Panc1 (cell line): ENCODE measurements at regions not wholly inside any gene's neighbourhood (a gene's known extent, or its start where the extent isn't known, plus 50 kb on each side); places are given as distances from the start of the nearest gene placed in this dataset.

Experiments used
- ATAC-seq: fragments of 200-7000 bp; cut with Tn5 transposase; 2 replicates; pipeline ENCODE4 v1.9.1; 2020; ENCODE audit warnings: mild to moderate bottlenecking, moderate library complexity
- BruUV-seq: library from RNA; stranded (reverse); fragments of 400-500 nt; replicated peaks from 2 replicates; lab custom pipeline; 2021; lab: Mats Ljungman, UMichigan
- CTCF ChIA-PET: fragments of 300-600 bp; sonication (Branson Sonifier 250); formaldehyde crosslinking; loops from one replicate; lab custom pipeline; 2022; ENCODE audit warnings: antibody characterized with exemption; lab: Charles Lee
- POLR2A ChIA-PET: fragments of 300-600 bp; sonication (Branson Sonifier 250); formaldehyde crosslinking; loops from one replicate; lab custom pipeline; 2022; ENCODE audit warnings: antibody characterized with exemption; lab: Charles Lee
- DNase-seq: peaks from one replicate; pipeline ENCODE4 v3.0.0-alpha.2; 2010; ENCODE audit warnings: low read depth, low spot score
- H3K27ac ChIP-seq: 2 replicates; pipeline ENCODE4 v1.5.1; 2011; ENCODE audit warnings: mild to moderate bottlenecking, low read length, inconsistent platforms
- H3K27me3 ChIP-seq: fragments of 200-500 bp; sonication (Bioruptor generic); 2 replicates; pipeline ENCODE4 v1.6.0; 2014; ENCODE audit warnings: low read length, inconsistent platforms; ENCODE audit not compliant: control insufficient read depth, insufficient read depth
- H3K36me3 ChIP-seq: fragments of 200-500 bp; sonication (Bioruptor generic); 2 replicates; pipeline ENCODE4 v1.5.1; 2014; ENCODE audit warnings: inconsistent platforms, mild to moderate bottlenecking, low read length, moderate library complexity; ENCODE audit not compliant: control insufficient read depth, insufficient read depth
- H3K4me1 ChIP-seq: 2 replicates; pipeline ENCODE4 v1.5.1; 2011; ENCODE audit warnings: inconsistent platforms, mild to moderate bottlenecking, low read length, moderate library complexity; ENCODE audit not compliant: control insufficient read depth, insufficient read depth
- H3K4me3 ChIP-seq, 2 experiments: 2 replicates each; pipeline ENCODE4 v1.5.1; 2011 to 2012; ENCODE audit warnings: low read depth in 2 of 2, low read length in 2 of 2, mild to moderate bottlenecking in 2 of 2, inconsistent platforms in 1 of 2, moderate library complexity in 1 of 2
- H3K9me3 ChIP-seq: fragments of 200-500 bp; sonication (Bioruptor generic); 2 replicates; pipeline ENCODE4 v1.5.1; 2014; ENCODE audit warnings: low read depth, mild to moderate bottlenecking, inconsistent platforms, low read length, moderate library complexity; ENCODE audit not compliant: control insufficient read depth, insufficient read depth
- CTCF ChIP-seq: fragments of 450-650 bp; IDR thresholded peaks from 2 replicates; pipeline ENCODE4 v1.5.1; 2017; ENCODE audit warnings: mild to moderate bottlenecking
- POLR2AphosphoS5 ChIP-seq: IDR thresholded peaks from 2 replicates; pipeline ENCODE4 v1.6.1; 2012; ENCODE audit warnings: mild to moderate bottlenecking, low read depth, low read length, moderate library complexity
- REST ChIP-seq, 2 experiments: IDR thresholded peaks; 2 replicates each; pipeline ENCODE4 v1.6.1; 2011 to 2012; ENCODE audit warnings: low read depth in 2 of 2, control low read depth in 1 of 2, low read length in 1 of 2, mild to moderate bottlenecking in 1 of 2, moderate library complexity in 1 of 2; ENCODE audit not compliant: insufficient read depth in 1 of 2
- SIN3A ChIP-seq: IDR thresholded peaks from 2 replicates; pipeline ENCODE4 v1.6.1; 2012; ENCODE audit warnings: low read depth, mild to moderate bottlenecking, low read length, moderate library complexity, borderline replicate concordance; ENCODE audit not compliant: insufficient read depth
- TCF7L2 ChIP-seq: IDR thresholded peaks from 2 replicates; pipeline ENCODE4 v1.6.1; 2011; ENCODE audit warnings: mild to moderate bottlenecking, low read depth, low read length, inconsistent platforms
- in situ Hi-C: cut with HindIII; loops from 2 replicates; pipeline ENCODE4 v1.10.0; 2016; ENCODE audit warnings: low sequenced_read_pairs, low pct_unique_long_range_greater_than_20kb
- intact Hi-C: fragments of 100-400 bp; cut with micrococcal nuclease; formaldehyde crosslinking; loops from one replicate; pipeline ENCODE4 v1.10.0; 2022; ENCODE audit not compliant: unreplicated experiment

GRCh38 chr1:83751602-83752001, 247.3 kb downstream of the TTLL7 start:
- H3K36me3 ChIP-seq: no peaks in the 10 kb centered on the region
- intact Hi-C loops (no loop called here), in situ Hi-C loops (no loop called here)
- ChIA-PET CTCF (no interaction called here), POLR2A (no interaction called here)
- H3K9me3 ChIP-seq: no peaks in the 10 kb centered on the region
- H3K4me1 ChIP-seq: no peaks in the 10 kb centered on the region
- no peak for DNase-seq
- H3K4me3 ChIP-seq: no peak overlapping the region
- peaks cover 3% of the 10 kb centered on the region; the same call in 1 of the 2 replicates for H3K27me3 ChIP-seq
- H3K27ac ChIP-seq: no peak overlapping the region
- TF ChIP-seq CTCF: no peak
- no peak for TF ChIP-seq REST (IDR thresholded peaks at IDR 0.05; ENCODE audit: insufficient read depth in 1 of 2, low read depth in 2 of 2, low read length in 1 of 2)
- TF ChIP-seq TCF7L2: no peak
- TF ChIP-seq SIN3A: no peak
- no peak for TF ChIP-seq POLR2AphosphoS5
- no TSS peak for BruUV-seq
- no peak for ATAC-seq

DNA sequence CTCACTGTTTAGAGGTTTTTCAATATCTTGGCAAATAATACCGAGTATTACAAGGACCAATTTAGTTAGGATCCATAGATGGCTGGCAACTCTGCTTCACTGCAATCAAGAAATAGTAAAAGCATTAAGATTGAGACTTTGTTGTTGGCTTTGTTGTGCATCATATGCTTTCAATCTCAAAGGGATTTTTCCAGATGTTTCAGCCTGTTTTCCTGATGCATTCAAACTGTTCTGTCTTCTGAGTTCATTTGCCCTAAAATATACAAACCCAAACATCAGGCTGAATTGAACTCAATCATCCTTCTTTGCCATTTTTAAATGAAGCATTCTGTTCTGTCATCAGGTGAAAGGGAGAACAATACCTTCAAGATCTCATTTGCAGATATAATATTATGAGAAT, 248.7 kb downstream of the TTLL7 start:
- no peaks in the 10 kb centered on the region for H3K9me3 ChIP-seq
- no peak for DNase-seq
- intact Hi-C loops: no loop called here
- no peaks in the 10 kb centered on the region for H3K4me1 ChIP-seq
- H3K4me3 ChIP-seq: no peak overlapping the region
- POLR2A ChIA-PET: no interaction called here
- peaks cover 3% of the 10 kb centered on the region; the same call in 1 of the 2 replicates for H3K27me3 ChIP-seq
- no peak overlapping the region for H3K27ac ChIP-seq
- H3K36me3 ChIP-seq: no peaks in the 10 kb centered on the region
- in situ Hi-C loops: no loop called here
- ATAC-seq: no peak
- CTCF ChIA-PET: no interaction called here
- BruUV-seq: no TSS peak
- TF ChIP-seq CTCF (no peak), TCF7L2 (no peak), SIN3A (no peak), POLR2AphosphoS5 (no peak), REST (IDR thresholded peaks at IDR 0.05; ENCODE audit: insufficient read depth in 1 of 2, low read depth in 2 of 2, low read length in 1 of 2) (no peak)
